CD14-positive monocyte (primary cell): ENCODE measurements at regions not wholly inside any gene's neighbourhood (a gene's known extent, or its start where the extent isn't known, plus 50 kb on each side); places are given as distances from the start of the nearest gene placed in this dataset.

ENCODE experiments used
- DNase-seq, 3 donors: peaks; one replicate each; pipeline ENCODE4 v3.0.0-alpha.2; 2011 to 2022
- H2AFZ ChIP-seq: 2 replicates; pipeline ENCODE4 v1.6.0; 2012; ENCODE audit warnings: mild to moderate bottlenecking, low read depth, low read length, inconsistent platforms; ENCODE audit not compliant: insufficient read depth, poor library complexity, severe bottlenecking
- H3K27ac ChIP-seq, 2 donors: 1 replicate in 1 of 2; 2 replicates in 1 of 2; pipeline ENCODE4 v1.5.1; 2012 to 2013; ENCODE audit warnings: low read length in 2 of 2, control low read depth in 1 of 2, inconsistent platforms in 1 of 2, low read depth in 1 of 2, mild to moderate bottlenecking in 1 of 2
- H3K27me3 ChIP-seq, 2 donors: one replicate each; pipeline versions ENCODE4 v1.6.0 to v1.6.1; 2011 to 2013; ENCODE audit warnings: low read length in 2 of 2; ENCODE audit not compliant: control insufficient read depth in 2 of 2, insufficient read depth in 2 of 2
- H3K36me3 ChIP-seq, 2 donors: replicated peaks in 1 of 2; 1 replicate in 1 of 2; 2 replicates in 1 of 2; pipeline versions ENCODE4 v1.5.1 to v1.6.1; 2012 to 2013; ENCODE audit warnings: low read length in 2 of 2, control low read depth in 1 of 2, inconsistent platforms in 1 of 2, mild to moderate bottlenecking in 1 of 2; ENCODE audit not compliant: insufficient read depth in 2 of 2, control insufficient read depth in 1 of 2
- H3K4me1 ChIP-seq, 2 donors: 1 replicate in 1 of 2; 2 replicates in 1 of 2; pipeline versions ENCODE4 v1.5.1 to v1.6.1; 2012 to 2013; ENCODE audit warnings: low read length in 2 of 2, control low read depth in 1 of 2, inconsistent platforms in 1 of 2, mild to moderate bottlenecking in 1 of 2, moderate library complexity in 1 of 2; ENCODE audit not compliant: insufficient read depth in 2 of 2, control insufficient read depth in 1 of 2
- H3K4me2 ChIP-seq: replicated peaks from 2 replicates; pipeline ENCODE3; 2012; ENCODE audit warnings: low read length, moderate library complexity, mild to moderate bottlenecking; ENCODE audit not compliant: poor library complexity, severe bottlenecking; ENCODE audit errors: extremely low read depth
- H3K4me3 ChIP-seq, 3 experiments: fragments of 200-600 bp in 1 of 3; sonication (generic) in 1 of 3; replicated peaks in 1 of 3; 1 replicate in 2 of 3; 2 replicates in 1 of 3; pipeline ENCODE4 v1.5.1; 2011 to 2013; ENCODE audit warnings: low read length in 3 of 3, mild to moderate bottlenecking in 3 of 3, control low read depth in 2 of 3, low read depth in 2 of 3, inconsistent platforms in 1 of 3, moderate library complexity in 1 of 3
- H3K79me2 ChIP-seq: 2 replicates; pipeline ENCODE4 v1.6.0; 2012; ENCODE audit warnings: mild to moderate bottlenecking, control low read depth, inconsistent platforms, low read length, moderate library complexity; ENCODE audit not compliant: insufficient read depth
- H3K9ac ChIP-seq: 2 replicates; pipeline ENCODE4 v1.6.0; 2017; ENCODE audit warnings: low read length, mild to moderate bottlenecking; ENCODE audit not compliant: insufficient read depth, poor library complexity, severe bottlenecking
- H3K9me3 ChIP-seq, 2 donors: replicated peaks in 1 of 2; 1 replicate in 1 of 2; 2 replicates in 1 of 2; pipeline versions ENCODE4 v1.5.1 to v1.6.1; 2012 to 2013; ENCODE audit warnings: low read length in 2 of 2, control low read depth in 1 of 2; ENCODE audit not compliant: control insufficient read depth in 1 of 2, insufficient read depth in 1 of 2
- H4K20me1 ChIP-seq: 2 replicates; pipeline ENCODE4 v1.6.0; 2012; ENCODE audit warnings: mild to moderate bottlenecking, low read length, control low read depth, moderate library complexity; ENCODE audit not compliant: insufficient read depth
- H3K27ac Mint-ChIP-seq, 7 donors: one replicate each; pipeline ENCODE4 v1.8.0; 2020; ENCODE audit warnings: mild to moderate bottlenecking in 7 of 7, mixed read lengths in 7 of 7, moderate library complexity in 6 of 7, inconsistent platforms in 2 of 7
- H3K27me3 Mint-ChIP-seq, 3 donors: one replicate each; pipeline ENCODE4 v1.8.0; 2021 to 2022; ENCODE audit warnings: low read depth in 3 of 3, mild to moderate bottlenecking in 3 of 3, mixed read lengths in 3 of 3, moderate library complexity in 3 of 3, inconsistent platforms in 1 of 3
- H3K36me3 Mint-ChIP-seq, 2 donors: one replicate each; pipeline ENCODE4 v1.8.0; 2020; ENCODE audit warnings: mixed read lengths in 2 of 2, inconsistent platforms in 1 of 2, mild to moderate bottlenecking in 1 of 2
- H3K4me1 Mint-ChIP-seq: one replicate; pipeline ENCODE4 v1.8.0; 2020; ENCODE audit warnings: mild to moderate bottlenecking, mixed read lengths
- H3K4me3 Mint-ChIP-seq, 2 donors: one replicate each; pipeline ENCODE4 v1.8.0; 2020; ENCODE audit warnings: mild to moderate bottlenecking in 2 of 2, mixed read lengths in 2 of 2, moderate library complexity in 1 of 2
- H3K9me3 Mint-ChIP-seq, 7 donors: one replicate each; pipeline ENCODE4 v1.8.0; 2020 to 2022; ENCODE audit warnings: mixed read lengths in 7 of 7, mild to moderate bottlenecking in 6 of 7, moderate library complexity in 6 of 7, inconsistent platforms in 2 of 7
- WGBS: methylation state at CpG from one replicate; pipeline ENCODE4 v1.1.5; 2013; ENCODE audit warnings: missing lambda C conversion rate; ENCODE audit not compliant: insufficient coverage; 5-methylcytosine and 5-hydroxymethylcytosine counted together
- intact Hi-C, 2 donors: fragments of 100-400 bp; cut with micrococcal nuclease; formaldehyde crosslinking; loops; one replicate each; pipeline versions ENCODE4 v1.15.0 to v1.15.1; 2023
- TF ChIP-seq, protein P1 (sequence below): fragments of 200-600 bp; IDR thresholded peaks from one replicate; pipeline ENCODE4 v1.8.0; 2022; ENCODE audit warnings: antibody characterized with exemption, mild to moderate bottlenecking

GRCh38 chr6:98241630-98242029, 592.7 kb upstream of the POU3F2 start:
- Histone ChIP-seq H2AFZ (no peak overlapping the region), H3K4me2 (no peak overlapping the region), H3K9ac (no peak overlapping the region), H3K36me3 (no peaks in the 10 kb centered on the region), H3K4me3 (no peak overlapping the region), H3K27ac (no peak overlapping the region), H3K9me3 (no peaks in the 10 kb centered on the region), H3K4me1 (no peaks in the 10 kb centered on the region), H3K79me2 (no peaks in the 10 kb centered on the region), H3K27me3 (no peaks in the 10 kb centered on the region), H4K20me1 (no peaks in the 10 kb centered on the region)
- no peak for DNase-seq
- TF ChIP-seq, protein P1, sequence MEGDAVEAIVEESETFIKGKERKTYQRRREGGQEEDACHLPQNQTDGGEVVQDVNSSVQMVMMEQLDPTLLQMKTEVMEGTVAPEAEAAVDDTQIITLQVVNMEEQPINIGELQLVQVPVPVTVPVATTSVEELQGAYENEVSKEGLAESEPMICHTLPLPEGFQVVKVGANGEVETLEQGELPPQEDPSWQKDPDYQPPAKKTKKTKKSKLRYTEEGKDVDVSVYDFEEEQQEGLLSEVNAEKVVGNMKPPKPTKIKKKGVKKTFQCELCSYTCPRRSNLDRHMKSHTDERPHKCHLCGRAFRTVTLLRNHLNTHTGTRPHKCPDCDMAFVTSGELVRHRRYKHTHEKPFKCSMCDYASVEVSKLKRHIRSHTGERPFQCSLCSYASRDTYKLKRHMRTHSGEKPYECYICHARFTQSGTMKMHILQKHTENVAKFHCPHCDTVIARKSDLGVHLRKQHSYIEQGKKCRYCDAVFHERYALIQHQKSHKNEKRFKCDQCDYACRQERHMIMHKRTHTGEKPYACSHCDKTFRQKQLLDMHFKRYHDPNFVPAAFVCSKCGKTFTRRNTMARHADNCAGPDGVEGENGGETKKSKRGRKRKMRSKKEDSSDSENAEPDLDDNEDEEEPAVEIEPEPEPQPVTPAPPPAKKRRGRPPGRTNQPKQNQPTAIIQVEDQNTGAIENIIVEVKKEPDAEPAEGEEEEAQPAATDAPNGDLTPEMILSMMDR, result no peak
- Mint-ChIP-seq H3K36me3 (no peaks in the 10 kb centered on the region), H3K27me3 (peaks cover 0 to 3% (median 0%) of the 10 kb centered on the region in 3 donors), H3K4me1 (no peaks in the 10 kb centered on the region), H3K4me3 (no peak overlapping the region), H3K27ac (no peak overlapping the region), H3K9me3 (peaks cover 0 to 4% (median 0%) of the 10 kb centered on the region in 7 donors)
- intact Hi-C loops, result no loop called here
- WGBS, result 0% methylated on average over 1 of the region's 1 CpG

- H3K9me3 Mint-ChIP-seq, result peaks cover 0 to 2% (median 0%) of the 10 kb centered on the region in 7 donors
Measured at GRCh38 chr6:98254624-98255023, 579.8 kb upstream of the POU3F2 start.

More at GRCh38 chr6:98254624-98255023, 579.8 kb upstream of the POU3F2 start:
- H2AFZ ChIP-seq, result no peak overlapping the region
- H3K27ac ChIP-seq, result no peak overlapping the region
- no peaks in the 10 kb centered on the region for H3K27me3 ChIP-seq
- no peaks in the 10 kb centered on the region for H3K4me1 ChIP-seq
- no peaks in the 10 kb centered on the region for H3K36me3 Mint-ChIP-seq
- H3K79me2 ChIP-seq, result no peaks in the 10 kb centered on the region
- H3K4me3 ChIP-seq, result no peak overlapping the region
- H3K4me3 Mint-ChIP-seq, result no peak overlapping the region
- no peaks in the 10 kb centered on the region for H3K27me3 Mint-ChIP-seq
- intact Hi-C loops, result no loop called here
- H3K4me1 Mint-ChIP-seq, result no peaks in the 10 kb centered on the region
- DNase-seq, result no peak
- H3K4me2 ChIP-seq, result no peak overlapping the region
- no peaks in the 10 kb centered on the region for H4K20me1 ChIP-seq
- H3K9me3 ChIP-seq, result no peaks in the 10 kb centered on the region
- no peak overlapping the region for H3K27ac Mint-ChIP-seq
- H3K36me3 ChIP-seq, result no peaks in the 10 kb centered on the region
- 89% methylated on average over 3 of the region's 3 CpGs for WGBS
- H3K9ac ChIP-seq, result no peak overlapping the region
- TF ChIP-seq, protein P1, result no peak
